Activated naive CD8-positive, alpha-beta T cell treated with anti-CD3 and anti-CD28 coated beads, Interleukin-2, amount 10 ng/mL, durations not matched to agents 7 days and 5 days (primary cell): ENCODE measurements at regions not wholly inside any gene's neighbourhood (a gene's known extent, or its start where the extent isn't known, plus 50 kb on each side); places are given as distances from the start of the nearest gene placed in this dataset.

Experiments
- ATAC-seq: fragments of 150-1000 bp; cut with Tn5 transposase; one replicate; pipeline ENCODE4 v1.10.0; 2021; ENCODE audit warnings: low read depth, moderate library complexity
- POLR2A ChIA-PET: fragments of 350-600 bp; sonication (Branson Sonifier 250); formaldehyde crosslinking; loops from one replicate; lab custom pipeline; 2021; ENCODE audit warnings: antibody characterized with exemption; lab: Charles Lee
- DNase-seq: peaks from one replicate; pipeline ENCODE4 v3.0.0; 2021
- H3K27ac Mint-ChIP-seq: one replicate; pipeline ENCODE4 v1.8.0; 2022; ENCODE audit warnings: mild to moderate bottlenecking, mixed read lengths
- H3K27me3 Mint-ChIP-seq: one replicate; pipeline ENCODE4 v1.8.0; 2022; ENCODE audit warnings: mild to moderate bottlenecking, moderate library complexity, mixed read lengths
- H3K36me3 Mint-ChIP-seq: one replicate; pipeline ENCODE4 v1.8.0; 2021; ENCODE audit warnings: mild to moderate bottlenecking, mixed read lengths
- H3K4me1 Mint-ChIP-seq: one replicate; pipeline ENCODE4 v1.8.0; 2021; ENCODE audit warnings: mixed read lengths
- H3K4me3 Mint-ChIP-seq: one replicate; pipeline ENCODE4 v1.8.0; 2022; ENCODE audit warnings: mild to moderate bottlenecking, moderate library complexity, mixed read lengths
- H3K9me3 Mint-ChIP-seq: one replicate; pipeline ENCODE4 v1.8.0; 2021; ENCODE audit warnings: mixed read lengths

DNA sequence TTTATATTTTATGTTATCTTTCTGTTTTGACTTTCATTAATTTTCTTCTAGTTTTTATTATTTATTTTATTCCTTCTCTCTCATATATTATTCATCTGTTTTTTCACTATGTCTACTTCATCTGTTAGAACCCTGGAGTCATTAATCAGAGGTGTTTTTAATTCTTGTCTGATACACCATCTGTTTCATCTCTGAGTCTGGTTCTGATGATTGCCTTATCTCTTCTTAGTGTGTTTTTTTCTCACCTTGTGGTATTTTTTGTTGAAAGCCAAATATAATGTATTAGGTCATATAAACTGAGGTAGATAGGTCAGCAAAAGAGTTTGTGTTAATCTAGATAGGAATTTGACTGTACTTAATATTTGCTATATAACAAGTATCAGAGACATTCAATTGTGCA lies 1005.7 kb upstream of the NCAM2 start:
- no peak for ATAC-seq
- no peaks in the 10 kb centered on the region for H3K36me3 Mint-ChIP-seq

DNA sequence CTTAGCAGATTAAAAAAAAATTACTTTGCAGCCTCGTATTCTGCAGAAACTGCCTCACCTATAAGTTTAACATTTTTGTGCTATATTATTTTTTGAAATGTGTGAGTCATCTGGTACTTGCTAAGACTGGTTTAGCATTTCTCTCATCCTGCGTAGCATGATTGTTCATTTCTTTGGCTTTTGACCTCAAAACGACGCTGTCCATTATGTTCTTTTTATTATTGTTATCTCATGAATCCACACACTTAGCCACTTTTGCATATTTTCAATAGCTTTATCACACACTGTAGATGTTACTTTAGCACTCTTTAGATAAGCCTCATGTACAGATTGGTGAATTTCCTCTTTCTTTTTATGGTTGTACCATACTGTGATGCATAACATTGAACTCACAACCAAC lies 1004.9 kb upstream of the NCAM2 start:
- Mint-ChIP-seq H3K9me3 (peaks cover 7% of the 10 kb centered on the region), H3K27me3 (no peaks in the 10 kb centered on the region), H3K36me3 (no peaks in the 10 kb centered on the region), H3K27ac (no peak overlapping the region), H3K4me1 (no peaks in the 10 kb centered on the region), H3K4me3 (no peak overlapping the region)
- no peak for DNase-seq
- POLR2A ChIA-PET = no interaction called here
- ATAC-seq = no peak

More for the DNA sequence above, 1005.7 kb upstream of the NCAM2 start:
- H3K4me3 Mint-ChIP-seq = no peak overlapping the region
- no peaks in the 10 kb centered on the region for H3K27me3 Mint-ChIP-seq
- no peak for DNase-seq
- no peaks in the 10 kb centered on the region for H3K4me1 Mint-ChIP-seq
- POLR2A ChIA-PET = no interaction called here
- no peak overlapping the region for H3K27ac Mint-ChIP-seq
- H3K9me3 Mint-ChIP-seq = peaks cover 9% of the 10 kb centered on the region

DNA sequence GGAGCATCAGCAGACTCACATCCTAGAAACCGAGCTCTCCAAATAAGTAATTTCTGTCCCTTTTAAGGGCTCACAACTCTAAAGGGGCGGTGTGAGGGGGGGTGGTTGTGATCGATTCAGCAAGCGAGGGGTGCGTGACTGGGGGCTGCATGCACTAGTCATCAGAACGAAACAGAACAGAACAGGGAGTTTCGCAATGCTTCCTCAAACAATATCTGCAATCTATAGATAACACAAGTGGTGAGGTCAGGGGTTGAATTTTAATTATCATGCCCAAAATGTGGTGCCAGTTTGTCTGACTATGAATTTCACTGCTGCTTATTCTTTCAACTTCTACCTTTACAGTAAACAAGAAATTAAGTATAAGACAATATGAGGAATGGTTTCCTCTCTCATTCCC lies 1003.0 kb upstream of the NCAM2 start:
- H3K27me3 Mint-ChIP-seq = no peaks in the 10 kb centered on the region

DNA sequence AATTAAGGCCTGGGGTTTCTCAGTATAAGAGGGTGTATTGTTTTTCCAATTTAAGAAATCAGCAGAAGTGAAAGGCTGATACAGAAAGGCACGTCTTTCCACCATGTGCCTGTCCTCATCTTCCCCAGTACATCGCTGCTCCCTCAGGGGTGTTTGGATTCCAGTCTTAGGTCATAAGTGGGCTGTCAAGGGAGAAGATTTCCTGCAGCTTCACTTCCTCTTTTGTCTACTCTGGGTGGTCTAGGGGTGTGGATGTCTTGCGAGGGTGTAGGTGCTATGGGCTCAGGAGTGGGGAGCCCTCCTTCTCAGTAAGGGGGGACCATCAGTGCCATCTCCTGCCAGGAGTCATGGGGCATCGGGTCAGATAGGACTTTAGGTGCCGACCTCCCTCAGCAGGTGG lies 999.8 kb upstream of the NCAM2 start:
- Mint-ChIP-seq H3K4me3 (no peak overlapping the region), H3K36me3 (no peaks in the 10 kb centered on the region), H3K9me3 (peaks cover 6% of the 10 kb centered on the region), H3K27ac (no peak overlapping the region), H3K27me3 (no peaks in the 10 kb centered on the region), H3K4me1 (no peaks in the 10 kb centered on the region)
- DNase-seq = no peak
- ATAC-seq = no peak
- POLR2A ChIA-PET = no interaction called here

More for the DNA sequence above, 1003.0 kb upstream of the NCAM2 start:
- H3K4me3 Mint-ChIP-seq = no peak overlapping the region
- no peaks in the 10 kb centered on the region for H3K36me3 Mint-ChIP-seq
- POLR2A ChIA-PET = no interaction called here
- no peaks in the 10 kb centered on the region for H3K4me1 Mint-ChIP-seq
- H3K27ac Mint-ChIP-seq = no peak overlapping the region
- DNase-seq = no peak
- ATAC-seq = no peak
- H3K9me3 Mint-ChIP-seq = peaks cover 10% of the 10 kb centered on the region

DNA sequence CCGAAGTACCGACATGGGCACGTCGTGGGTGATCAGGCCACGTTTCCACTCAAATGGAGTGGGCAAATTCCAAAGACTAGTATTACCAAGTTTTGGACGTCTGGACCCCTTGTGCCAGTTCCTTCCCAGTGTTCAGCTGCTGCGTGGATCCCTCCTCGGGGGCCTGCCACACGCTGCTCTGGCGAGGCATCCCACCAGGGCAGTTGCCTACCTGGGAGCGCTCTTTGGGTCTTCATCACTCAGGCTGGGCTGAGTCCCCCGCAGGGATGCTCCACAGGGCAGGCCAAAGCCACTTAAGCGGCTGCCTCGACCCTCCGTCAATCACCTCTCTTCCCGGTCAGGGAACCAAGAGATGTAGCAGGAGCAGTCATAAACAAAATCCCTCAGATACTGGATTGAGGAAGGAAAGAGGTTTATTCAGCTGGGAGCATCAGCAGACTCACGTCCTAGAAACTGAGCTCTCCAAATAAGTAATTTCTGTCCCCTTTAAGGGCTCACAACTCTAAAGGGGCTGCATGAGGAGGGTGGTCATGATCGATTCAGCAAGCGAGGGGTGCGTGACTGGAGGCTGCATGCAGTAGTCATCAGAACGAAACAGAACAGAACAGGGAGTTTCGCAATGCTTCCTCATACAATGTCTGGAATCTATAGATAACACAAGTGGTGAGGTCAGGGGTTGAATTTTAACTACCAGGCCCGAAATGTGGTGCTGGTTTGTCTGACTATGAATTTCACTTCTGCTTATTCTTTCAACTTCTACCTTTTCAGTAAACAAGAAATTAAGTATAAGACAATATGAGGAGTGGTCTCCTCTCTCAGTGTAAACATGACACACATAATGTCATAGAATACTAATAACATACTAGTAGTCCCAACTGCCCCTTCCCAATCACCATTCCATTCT lies 998.6 kb upstream of the NCAM2 start:
- POLR2A ChIA-PET = no interaction called here
- no peak for ATAC-seq
- H3K27me3 Mint-ChIP-seq = no peaks in the 10 kb centered on the region
- no peak overlapping the region for H3K27ac Mint-ChIP-seq
- no peak overlapping the region for H3K4me3 Mint-ChIP-seq
- no peak for DNase-seq
- peaks cover 6% of the 10 kb centered on the region for H3K9me3 Mint-ChIP-seq
- no peaks in the 10 kb centered on the region for H3K4me1 Mint-ChIP-seq
- no peaks in the 10 kb centered on the region for H3K36me3 Mint-ChIP-seq

DNA sequence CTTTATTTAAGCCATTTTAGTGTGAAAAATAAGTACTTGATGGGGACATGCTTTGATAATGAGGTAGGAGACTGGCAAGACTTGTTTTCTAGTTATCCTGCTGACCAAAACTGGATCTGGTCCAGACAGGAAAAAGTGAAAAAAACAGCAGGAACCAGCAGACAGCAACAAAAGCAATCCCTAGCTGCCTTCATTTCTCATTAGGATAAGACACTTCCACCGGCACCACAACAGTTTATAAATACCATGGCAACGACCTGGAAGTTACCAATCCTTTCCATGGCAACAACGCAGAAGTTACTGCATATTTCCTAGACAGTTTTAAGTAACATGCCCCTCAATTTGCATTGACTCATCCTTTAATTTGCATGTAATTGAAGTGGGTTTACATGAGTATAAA lies 993.8 kb upstream of the NCAM2 start:
- ATAC-seq (no peak), DNase-seq (no peak)
- H3K4me3 Mint-ChIP-seq = no peak overlapping the region
- H3K27ac Mint-ChIP-seq = no peak overlapping the region
- no peaks in the 10 kb centered on the region for H3K9me3 Mint-ChIP-seq
- POLR2A ChIA-PET = no interaction called here
- no peaks in the 10 kb centered on the region for H3K4me1 Mint-ChIP-seq
- H3K36me3 Mint-ChIP-seq = no peaks in the 10 kb centered on the region
- H3K27me3 Mint-ChIP-seq = no peaks in the 10 kb centered on the region

DNA sequence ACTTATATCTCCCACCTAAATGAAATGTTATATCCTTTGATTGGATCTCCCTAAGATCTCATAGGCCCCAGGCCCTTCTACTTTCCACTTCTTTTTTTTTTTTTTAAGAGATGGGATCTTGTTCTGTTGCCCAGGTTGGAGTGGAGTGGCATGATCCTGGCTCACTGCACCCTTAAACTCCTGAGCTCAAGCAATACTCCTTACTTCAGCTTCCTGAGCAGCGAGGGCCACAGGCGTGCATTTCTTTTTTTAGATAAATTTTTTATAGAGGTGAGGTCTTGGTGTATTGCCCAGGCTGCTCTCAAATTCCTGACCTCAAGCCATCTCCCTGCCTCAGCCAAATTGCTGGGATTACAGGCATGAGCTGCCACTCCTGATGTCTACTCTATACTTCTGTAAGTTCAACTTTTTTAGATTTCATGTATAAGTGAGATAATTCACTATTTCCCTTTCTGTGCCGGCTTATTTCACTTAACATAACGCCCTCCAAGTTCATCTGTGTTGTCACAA lies 987.5 kb upstream of the NCAM2 start:
- no peaks in the 10 kb centered on the region for H3K27me3 Mint-ChIP-seq
- no peak overlapping the region for H3K4me3 Mint-ChIP-seq
- H3K36me3 Mint-ChIP-seq = no peaks in the 10 kb centered on the region
- no peaks in the 10 kb centered on the region for H3K4me1 Mint-ChIP-seq
- no peak for ATAC-seq
- no peak for DNase-seq
- POLR2A ChIA-PET = no interaction called here
- no peak overlapping the region for H3K27ac Mint-ChIP-seq
- no peaks in the 10 kb centered on the region for H3K9me3 Mint-ChIP-seq

DNA sequence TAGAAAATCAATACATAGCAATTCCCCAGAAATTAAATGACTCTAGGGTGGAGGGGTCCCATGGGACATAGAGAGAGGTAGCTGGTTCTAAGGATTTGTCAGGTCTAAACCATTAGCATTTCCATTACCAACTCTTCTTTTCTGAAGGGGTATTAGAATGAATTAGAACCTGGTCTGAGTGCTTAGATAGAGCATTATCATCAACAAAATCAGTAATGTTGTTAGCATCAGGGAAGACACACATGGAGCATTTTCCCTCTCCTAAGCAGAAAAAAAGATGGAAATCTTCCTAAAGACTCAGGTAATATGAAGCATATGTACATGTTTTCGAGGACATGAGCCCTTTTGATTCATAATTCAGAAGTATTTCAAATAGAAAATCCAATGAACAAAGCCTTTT lies 984.4 kb upstream of the NCAM2 start:
- Mint-ChIP-seq H3K27ac (no peak overlapping the region), H3K4me1 (no peaks in the 10 kb centered on the region), H3K9me3 (peaks cover 2% of the 10 kb centered on the region), H3K4me3 (no peak overlapping the region), H3K36me3 (no peaks in the 10 kb centered on the region), H3K27me3 (no peaks in the 10 kb centered on the region)
- ATAC-seq (no peak), DNase-seq (no peak)
- POLR2A ChIA-PET = no interaction called here

DNA sequence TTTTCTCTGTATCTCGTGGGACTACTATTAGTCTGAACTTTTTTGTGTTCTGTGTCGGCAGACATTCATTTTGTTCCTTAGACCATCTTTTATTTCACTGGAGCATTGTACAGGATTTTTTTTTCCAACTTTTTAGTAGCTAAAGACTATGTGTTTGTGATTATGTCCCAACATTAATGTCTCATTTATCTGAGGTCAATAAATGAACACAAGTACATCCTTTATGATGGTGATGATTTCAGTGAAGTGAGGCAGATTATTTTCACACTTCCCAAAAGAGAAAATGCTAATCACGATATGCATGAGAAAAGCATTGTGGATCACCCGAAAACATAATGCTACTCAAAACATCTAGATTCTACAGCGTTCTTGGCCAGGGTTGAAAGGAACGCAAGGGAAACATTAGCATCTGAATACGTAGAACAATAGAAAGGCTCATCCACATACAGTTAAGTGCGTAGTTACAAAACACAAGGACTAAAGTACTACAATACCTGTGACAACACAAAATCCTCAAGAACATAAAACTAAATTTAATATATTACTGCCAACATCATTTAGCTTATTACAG lies 981.7 kb upstream of the NCAM2 start:
- no peak for ATAC-seq
- no peaks in the 10 kb centered on the region for H3K4me1 Mint-ChIP-seq
- no peak for DNase-seq
- no peaks in the 10 kb centered on the region for H3K36me3 Mint-ChIP-seq
- no peak overlapping the region for H3K27ac Mint-ChIP-seq
- H3K9me3 Mint-ChIP-seq = peaks cover 6% of the 10 kb centered on the region
- H3K4me3 Mint-ChIP-seq = no peak overlapping the region
- POLR2A ChIA-PET = no interaction called here
- H3K27me3 Mint-ChIP-seq = no peaks in the 10 kb centered on the region

DNA sequence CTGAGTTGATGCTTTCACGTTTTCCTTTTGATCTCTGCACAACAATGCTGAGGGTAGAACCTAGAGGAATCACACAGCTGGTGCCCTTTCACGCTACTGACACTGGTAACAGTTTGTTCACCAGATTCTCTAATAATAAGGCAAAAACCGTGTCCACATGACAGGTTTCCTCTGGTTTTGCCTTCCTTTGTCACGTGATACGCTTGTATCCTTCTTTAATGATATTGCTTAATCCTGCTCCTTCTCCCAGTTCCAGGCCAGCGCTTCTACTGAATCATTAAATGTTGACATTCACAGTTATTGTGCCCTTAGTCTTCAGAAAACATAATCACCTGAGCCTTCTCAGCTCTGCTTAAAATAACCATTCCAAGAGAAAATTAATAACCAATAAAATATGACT lies 978.2 kb upstream of the NCAM2 start:
- Mint-ChIP-seq H3K27ac (no peak overlapping the region), H3K9me3 (peaks cover 6% of the 10 kb centered on the region), H3K27me3 (no peaks in the 10 kb centered on the region), H3K4me3 (no peak overlapping the region), H3K4me1 (no peaks in the 10 kb centered on the region), H3K36me3 (no peaks in the 10 kb centered on the region)
- no peak for DNase-seq
- ATAC-seq = no peak
- POLR2A ChIA-PET = no interaction called here

DNA sequence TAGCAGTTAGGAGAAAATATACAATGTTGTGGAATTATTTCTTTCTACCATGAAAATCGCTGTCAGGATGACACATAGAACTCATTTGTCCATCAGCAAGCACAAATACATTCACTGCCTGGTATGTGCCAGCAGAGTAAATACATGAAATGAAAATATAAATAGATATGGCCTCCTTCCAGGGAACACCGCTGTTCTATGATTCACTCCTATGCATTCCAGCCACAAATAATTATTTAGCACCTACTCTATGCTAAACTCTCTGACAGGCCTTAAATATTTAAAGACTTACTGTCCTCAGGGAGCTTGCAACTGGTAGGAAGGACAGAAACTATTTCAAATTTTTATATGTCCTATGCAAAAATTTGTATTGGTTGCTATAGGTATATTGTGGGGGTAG lies 975.0 kb upstream of the NCAM2 start:
- ATAC-seq (no peak), DNase-seq (no peak)
- POLR2A ChIA-PET = no interaction called here
- Mint-ChIP-seq H3K4me1 (peaks cover 1% of the 10 kb centered on the region), H3K4me3 (no peak overlapping the region), H3K27ac (no peak overlapping the region), H3K9me3 (peaks cover 6% of the 10 kb centered on the region), H3K27me3 (no peaks in the 10 kb centered on the region), H3K36me3 (no peaks in the 10 kb centered on the region)

DNA sequence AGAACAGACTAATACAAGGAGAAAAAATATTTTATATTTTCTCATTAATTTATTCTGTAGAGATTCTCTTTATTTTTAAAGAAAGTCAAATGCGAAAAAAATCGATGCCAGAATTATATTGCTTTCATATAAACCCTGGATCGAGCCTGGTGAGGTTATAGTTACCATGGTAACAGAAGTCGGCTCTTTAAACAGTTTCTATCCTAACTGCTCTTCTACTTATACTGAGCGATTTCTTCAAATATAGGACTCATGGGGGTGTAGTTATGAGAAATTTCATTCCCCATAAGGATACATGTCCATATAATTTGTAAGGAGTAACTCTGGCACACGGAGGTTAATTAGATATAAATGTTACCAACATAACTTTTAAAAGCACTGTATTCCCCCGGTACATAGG lies 973.5 kb upstream of the NCAM2 start:
- no peak for DNase-seq

DNA sequence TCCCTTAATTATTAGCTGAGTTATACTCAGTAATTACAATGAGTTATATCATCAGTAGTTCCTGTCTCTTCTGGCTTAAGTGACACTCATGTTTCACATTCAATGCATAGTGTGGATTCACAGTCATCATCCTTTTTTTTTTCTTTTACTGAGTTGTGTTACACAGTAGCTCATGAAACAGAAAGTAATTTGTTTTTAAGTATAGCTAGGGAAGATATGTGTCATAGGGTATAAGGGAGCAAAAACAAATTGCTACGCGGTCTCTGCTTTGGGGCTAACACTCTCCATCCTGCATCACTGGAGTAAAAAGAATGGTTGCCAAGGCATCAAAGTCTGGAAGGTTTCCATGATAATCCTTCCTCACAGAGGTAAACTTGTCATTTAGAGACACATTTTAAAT lies 971.7 kb upstream of the NCAM2 start:
- H3K4me1 Mint-ChIP-seq = peaks cover 1% of the 10 kb centered on the region

More for the DNA sequence above, 973.5 kb upstream of the NCAM2 start:
- Mint-ChIP-seq H3K36me3 (no peaks in the 10 kb centered on the region), H3K9me3 (peaks cover 6% of the 10 kb centered on the region), H3K27me3 (no peaks in the 10 kb centered on the region), H3K27ac (no peak overlapping the region), H3K4me1 (peaks cover 1% of the 10 kb centered on the region), H3K4me3 (no peak overlapping the region)
- ATAC-seq = no peak
- POLR2A ChIA-PET = no interaction called here

DNA sequence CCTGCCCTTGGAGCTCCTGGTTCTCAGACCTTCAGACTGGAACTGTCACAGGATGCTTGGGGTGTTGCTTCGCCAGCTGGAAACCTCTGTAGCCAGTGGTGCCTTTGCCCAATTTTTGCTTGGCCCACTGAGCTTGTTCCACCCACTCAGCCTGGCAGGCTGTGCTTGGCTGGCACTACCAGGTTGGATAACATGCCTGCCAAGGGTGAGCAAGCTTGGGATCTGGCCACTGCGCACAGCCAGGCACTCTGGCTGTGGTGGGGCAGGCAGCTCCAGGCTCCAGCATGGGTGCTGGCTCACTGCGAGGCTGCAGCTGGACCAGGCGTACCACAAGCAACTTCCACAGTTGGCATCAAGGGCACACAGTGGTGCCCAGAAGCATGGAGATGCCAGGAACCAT lies 967.8 kb upstream of the NCAM2 start:
- no peaks in the 10 kb centered on the region for H3K36me3 Mint-ChIP-seq
- H3K27me3 Mint-ChIP-seq = no peaks in the 10 kb centered on the region
- H3K4me3 Mint-ChIP-seq = no peak overlapping the region

More for the DNA sequence above, 971.7 kb upstream of the NCAM2 start:
- ATAC-seq (no peak), DNase-seq (no peak)
- Mint-ChIP-seq H3K27me3 (no peaks in the 10 kb centered on the region), H3K36me3 (no peaks in the 10 kb centered on the region), H3K9me3 (peaks cover 2% of the 10 kb centered on the region), H3K27ac (no peak overlapping the region), H3K4me3 (no peak overlapping the region)
- POLR2A ChIA-PET = no interaction called here

More for the DNA sequence above, 967.8 kb upstream of the NCAM2 start:
- no peak for DNase-seq
- peaks cover 1% of the 10 kb centered on the region for H3K4me1 Mint-ChIP-seq
- H3K9me3 Mint-ChIP-seq = peaks cover 2% of the 10 kb centered on the region
- no peak overlapping the region for H3K27ac Mint-ChIP-seq
- POLR2A ChIA-PET = no interaction called here
- no peak for ATAC-seq
